HuH-7 (cell line): ENCODE measurements at regions not wholly inside any gene's neighbourhood (a gene's known extent, or its start where the extent isn't known, plus 50 kb on each side); places are given as distances from the start of the nearest gene placed in this dataset.
"Not testable (repeated sequence)": the region's sequence is repeated elsewhere in the genome, so short reads cannot be mapped to it uniquely, and the experiment has no call there.

Experiments used
- DNase-seq: peaks from one replicate; pipeline ENCODE4 v3.0.0; 2011; ENCODE audit warnings: low spot score

DNA sequence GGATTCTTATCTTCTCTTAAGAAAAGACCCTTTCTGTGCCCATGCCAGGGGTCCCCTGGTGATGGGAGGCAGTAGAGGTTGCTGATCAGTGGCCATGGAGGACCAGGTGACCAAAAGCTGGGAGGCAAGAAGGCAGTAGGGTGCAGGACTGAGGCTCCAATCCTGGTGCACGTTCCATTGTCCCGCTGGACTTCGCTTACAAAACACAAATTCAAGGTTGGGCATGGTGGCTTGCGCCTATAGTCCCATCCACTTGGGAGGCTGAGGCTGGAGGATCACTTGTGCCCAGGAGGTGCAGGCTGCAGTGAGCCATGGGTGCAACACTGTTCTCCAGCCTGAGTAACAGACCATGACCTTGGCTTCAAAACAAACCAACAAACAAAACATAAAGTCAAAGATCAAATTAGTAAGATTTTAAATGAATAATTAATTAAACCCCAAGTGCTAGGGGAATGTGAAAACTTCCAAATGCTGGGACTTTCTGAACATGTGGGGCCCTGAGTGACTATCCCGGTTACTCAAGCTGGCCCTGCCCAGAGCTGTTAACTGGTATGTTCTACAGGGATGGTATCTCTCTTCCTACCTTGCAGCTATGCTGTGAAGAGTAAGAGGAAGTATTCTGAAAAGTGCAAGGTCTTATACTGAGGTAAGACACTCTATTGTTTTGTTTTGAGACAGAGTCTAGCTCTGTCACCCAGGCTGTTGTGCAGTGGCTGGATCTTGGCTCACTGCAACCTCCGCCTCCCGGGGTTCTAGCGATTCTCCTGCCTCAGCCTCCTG lies 97.6 kb downstream of the LYZL2 start:
- no peak for DNase-seq

- no peak for DNase-seq
Measured at GRCh38 chr10:30529373-30529998, 95.5 kb downstream of the MAP3K8 start.

- no peak for DNase-seq
Measured at GRCh38 chr10:30528429-30528786, 94.4 kb downstream of the MAP3K8 start.

DNA sequence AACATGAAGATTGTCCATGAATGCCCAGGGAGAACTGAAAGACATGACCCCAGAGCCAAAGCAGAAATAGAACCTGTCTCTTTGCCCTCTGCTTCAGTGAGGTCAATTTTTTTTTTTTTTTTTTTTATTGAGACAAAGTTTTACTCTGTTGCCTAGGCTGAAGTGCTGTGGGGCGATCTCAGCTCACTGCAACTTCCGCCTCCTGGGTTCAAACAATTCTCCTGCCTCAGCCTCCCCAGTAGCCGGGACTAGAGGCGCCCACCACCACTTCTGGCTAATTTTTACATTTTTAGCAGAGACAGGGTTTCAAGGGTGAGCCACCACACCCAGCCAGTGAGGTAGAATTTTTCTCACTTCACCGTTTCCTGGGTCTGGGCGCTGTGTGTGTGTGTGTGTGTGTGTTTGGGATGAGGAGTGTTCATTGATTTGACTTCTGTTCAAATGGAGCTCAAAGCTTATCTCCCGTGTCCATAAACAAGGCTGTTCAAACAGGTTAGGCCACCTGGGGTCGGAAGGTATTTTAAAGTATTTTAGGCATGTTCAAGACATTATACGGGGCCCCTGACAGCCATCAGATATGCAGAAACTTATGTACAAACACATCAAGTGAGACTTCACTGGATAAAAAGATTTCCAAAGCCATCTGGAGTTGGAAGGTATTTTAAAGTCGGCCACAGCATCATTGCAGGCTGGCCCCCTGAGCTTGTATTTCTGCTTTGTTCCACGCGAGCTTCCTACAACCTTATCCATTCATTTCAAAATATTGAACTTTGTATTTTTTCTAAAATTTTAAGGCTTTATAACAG lies 93.8 kb downstream of the MAP3K8 start:
- peak; percentile 46 for DNase-seq

- not testable (repeated sequence) for DNase-seq
Measured at GRCh38 chr10:30522661-30523078, 88.7 kb downstream of the MAP3K8 start.

GRCh38 chr10:30518907-30519306 lies 84.9 kb downstream of the MAP3K8 start:
- DNase-seq, result no peak
